HepG2 (cell line): ENCODE measurements at regions not wholly inside any gene's neighbourhood (a gene's known extent, or its start where the extent isn't known, plus 50 kb on each side); places are given as distances from the start of the nearest gene placed in this dataset.

ENCODE experiments used
- ATAC-seq: fragments of 200-7000 bp; cut with Tn5 transposase; 3 replicates; pipeline ENCODE4 v1.9.1; 2020; ENCODE audit warnings: mild to moderate bottlenecking, moderate library complexity
- BruUV-seq: library from RNA; stranded (reverse); fragments of 400-500 nt; replicated peaks from 2 replicates; lab custom pipeline; 2021; lab: Mats Ljungman, UMichigan
- CTCF ChIA-PET: fragments of 300-600 bp; formaldehyde crosslinking; extraction: SDS; loops from one replicate; lab custom pipeline; 2021; ENCODE audit warnings: low total read pairs, inconsistent platforms, low intra/inter-chr PET ratio; lab: Yijun Ruan, JAX
- POLR2A ChIA-PET: fragments of 350-600 bp; sonication (Branson Sonifier 250); formaldehyde crosslinking; loops from one replicate; lab custom pipeline; 2020; ENCODE audit warnings: antibody characterized with exemption, inconsistent platforms; lab: Yijun Ruan, JAX
- DNase-seq: peaks from one replicate; pipeline ENCODE4 v3.0.0-alpha.2; 2015; ENCODE audit warnings: low spot score
- FAIRE-seq: peaks from 3 replicates; lab custom pipeline; 2011; peaks lifted over from hg19 to GRCh38; lab: Jason Lieb, UNC
- H2AFZ ChIP-seq: one replicate; pipeline ENCODE4 v1.6.1; 2011; ENCODE audit warnings: low read length, inconsistent platforms
- H3K27ac ChIP-seq: fragments of 300-600 bp; 3 replicates; pipeline ENCODE4 v1.8.0; 2011; ENCODE audit warnings: mixed run types, mild to moderate bottlenecking, mixed read lengths, low read length, inconsistent platforms; ENCODE audit not compliant: insufficient read depth; ENCODE audit errors: extremely low read length
- H3K27me3 ChIP-seq, 2 experiments: fragments of 200-600 bp in 1 of 2; 2 replicates in 1 of 2; 3 replicates in 1 of 2; pipeline versions ENCODE4 v1.6.0 to v1.8.0; 2011; ENCODE audit warnings: low read length in 2 of 2, mild to moderate bottlenecking in 2 of 2, moderate library complexity in 2 of 2, inconsistent platforms in 1 of 2; ENCODE audit not compliant: insufficient read depth in 2 of 2, control insufficient read depth in 1 of 2
- H3K36me3 ChIP-seq, 2 experiments: fragments of 200-600 bp in 1 of 2; replicated peaks in 1 of 2; 2 replicates in 1 of 2; 3 replicates in 1 of 2; pipeline versions ENCODE4 v1.5.1 to v1.8.0; 2011; ENCODE audit warnings: low read length in 2 of 2, inconsistent platforms in 1 of 2; ENCODE audit not compliant: insufficient read depth in 2 of 2, control insufficient read depth in 1 of 2
- H3K4me1 ChIP-seq: 2 replicates; pipeline ENCODE4 v1.5.1; 2012; ENCODE audit warnings: low read length, inconsistent platforms; ENCODE audit not compliant: insufficient read depth
- H3K4me2 ChIP-seq: 2 replicates; pipeline ENCODE4 v1.6.0; 2011; ENCODE audit warnings: low read depth, low read length, inconsistent platforms
- H3K4me3 ChIP-seq, 3 experiments: fragments of 200-600 bp in 1 of 3; sonication (generic), shearing (Covaris generic) in 1 of 3; replicated peaks in 1 of 3; 2 replicates each; pipeline ENCODE4 v1.5.1; 2011 to 2016; ENCODE audit warnings: low read length in 3 of 3, inconsistent platforms in 2 of 3, low read depth in 2 of 3, mild to moderate bottlenecking in 2 of 3, control low read depth in 1 of 3, mixed read lengths in 1 of 3; ENCODE audit not compliant: insufficient read depth in 1 of 3
- H3K79me2 ChIP-seq: one replicate; pipeline ENCODE4 v1.6.1; 2011; ENCODE audit warnings: low read length, inconsistent platforms; ENCODE audit not compliant: insufficient read depth
- H3K9ac ChIP-seq: 2 replicates; pipeline ENCODE4 v1.6.0; 2011; ENCODE audit warnings: mild to moderate bottlenecking, low read depth, low read length, inconsistent platforms; ENCODE audit not compliant: insufficient read depth
- H3K9me3 ChIP-seq: 2 replicates; pipeline ENCODE4 v1.5.1; 2012; ENCODE audit warnings: mild to moderate bottlenecking, low read length
- H4K20me1 ChIP-seq: 2 replicates; pipeline ENCODE4 v1.6.0; 2011; ENCODE audit warnings: inconsistent platforms, mild to moderate bottlenecking, low read length, moderate library complexity; ENCODE audit not compliant: insufficient read depth
- CENPBD1 ChIP-seq: sonication (generic); formaldehyde crosslinking; IDR thresholded peaks from 2 replicates; pipeline ENCODE4 v1.8.0; 2022; ENCODE audit warnings: missing genetic modification reagents, low read depth, mild to moderate bottlenecking, borderline replicate concordance
- EEA1 ChIP-seq: sonication (generic); formaldehyde crosslinking; IDR thresholded peaks from 2 replicates; pipeline ENCODE4 v1.5.1; 2020; ENCODE audit warnings: mild to moderate bottlenecking, missing genetic modification reagents, borderline replicate concordance
- KLF15 ChIP-seq: sonication (generic); formaldehyde crosslinking; IDR thresholded peaks from 2 replicates; pipeline ENCODE4 v1.8.1; 2023; ENCODE audit warnings: borderline replicate concordance, mild to moderate bottlenecking, inconsistent platforms, missing genetic modification reagents, mixed read lengths
- MYNN ChIP-seq: sonication (generic); formaldehyde crosslinking; IDR thresholded peaks from 2 replicates; pipeline ENCODE4 v1.4.0; 2020; ENCODE audit warnings: mild to moderate bottlenecking, low read depth, missing genetic modification reagents
- MYPOP ChIP-seq: sonication (generic); formaldehyde crosslinking; IDR thresholded peaks from 2 replicates; pipeline ENCODE4 v1.8.1; 2023; ENCODE audit warnings: mild to moderate bottlenecking, moderate library complexity, missing genetic modification reagents
- NR2F6 ChIP-seq, 2 experiments: IDR thresholded peaks; 2 replicates each; pipeline ENCODE4 v1.6.1; 2016; ENCODE audit warnings: antibody characterized with exemption in 1 of 2, mild to moderate bottlenecking in 1 of 2
- PITX1 ChIP-seq: sonication (generic); formaldehyde crosslinking; IDR thresholded peaks from 2 replicates; pipeline ENCODE4 v1.5.1; 2020; ENCODE audit warnings: mild to moderate bottlenecking, missing genetic modification reagents
- POGK ChIP-seq: sonication (generic); formaldehyde crosslinking; conservative IDR thresholded peaks from 2 replicates; pipeline ENCODE4 v1.8.0; 2022; ENCODE audit warnings: mild to moderate bottlenecking, moderate library complexity, missing genetic modification reagents
- PRDM4 ChIP-seq: sonication (generic); formaldehyde crosslinking; IDR thresholded peaks from 2 replicates; pipeline ENCODE4 v1.9.0; 2021; ENCODE audit warnings: missing genetic modification reagents, borderline replicate concordance
- SMYD3 ChIP-seq: sonication (generic); formaldehyde crosslinking; IDR thresholded peaks from 2 replicates; pipeline ENCODE4 v1.8.1; 2023; ENCODE audit warnings: mild to moderate bottlenecking, missing genetic modification reagents
- WGBS: methylation state at CpG from one replicate; pipeline ENCODE4 v1.1.6; 2017; ENCODE audit warnings: low lambda C conversion rate; 5-methylcytosine and 5-hydroxymethylcytosine counted together
- in situ Hi-C: cut with HindIII; loops from 2 replicates; pipeline ENCODE4 v1.10.0; 2017; ENCODE audit warnings: low pct_unique_long_range_greater_than_20kb; ENCODE audit not compliant: extremely low pct_ligation_motif_present
- intact Hi-C: fragments of 100-400 bp; cut with micrococcal nuclease; formaldehyde crosslinking; loops from one replicate; pipeline ENCODE4 v1.10.0; 2022; ENCODE audit not compliant: unreplicated experiment

- TF ChIP-seq PRDM4 (CRISPR knock-in tag), result no peak
- TF ChIP-seq KLF15 (CRISPR knock-in tag), result no peak
- TF ChIP-seq CENPBD1 (CRISPR knock-in tag), result no peak
- no peak for TF ChIP-seq MYPOP (CRISPR knock-in tag)
- no peak for TF ChIP-seq SMYD3 (CRISPR knock-in tag)
- TF ChIP-seq, all 625 proteins: peak for 0
Observed at GRCh38 chr3:56940976-56941375, 119.5 kb upstream of the SPATA12 start (continued).

DNA sequence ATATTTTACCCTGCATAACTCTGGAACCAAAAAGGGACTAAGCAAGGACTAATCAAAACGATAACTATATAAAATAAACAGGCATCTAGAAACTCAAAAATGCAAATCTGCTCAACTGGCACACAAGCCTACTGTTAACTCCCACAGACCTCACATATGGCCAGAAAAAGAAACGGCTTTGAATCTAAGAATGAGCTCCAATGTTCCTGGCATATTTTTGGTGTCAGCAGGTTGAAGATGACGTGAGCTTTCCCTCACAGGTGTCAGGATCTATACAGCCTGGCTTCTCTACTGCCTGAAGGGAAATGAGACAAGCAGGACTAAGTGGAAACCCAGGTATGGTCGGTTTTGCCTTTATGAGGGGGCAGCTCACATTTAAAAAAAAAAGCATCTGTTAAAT is 120.1 kb upstream of the SPATA12 start:
- CTCF ChIA-PET, result no interaction called here
- ATAC-seq, result no peak

More for the DNA sequence above, 120.1 kb upstream of the SPATA12 start:
- Histone ChIP-seq H3K4me1 (no peaks in the 10 kb centered on the region), H3K9ac (no peak overlapping the region), H3K4me2 (no peak overlapping the region), H3K9me3 (no peaks in the 10 kb centered on the region), H2AFZ (no peak overlapping the region), H3K27ac (no peak overlapping the region), H3K27me3 (no peaks in the 10 kb centered on the region), H3K36me3 (no peaks in the 10 kb centered on the region), H3K79me2 (no peaks in the 10 kb centered on the region), H4K20me1 (no peaks in the 10 kb centered on the region), H3K4me3 (no peak overlapping the region)
- DNase-seq (no peak), FAIRE-seq (no peak)
- no TSS peak for BruUV-seq
- in situ Hi-C loops, result no loop called here
- POLR2A ChIA-PET, result no interaction called here
- WGBS, result 94% methylated on average over 4 of the region's 4 CpGs
- TF ChIP-seq NR2F6 (IDR thresholded peaks at IDR 0.05), result no peak
- TF ChIP-seq NR2F6 (CRISPR knock-in tag; IDR thresholded peaks at IDR 0.05), result no peak
- no peak for TF ChIP-seq PITX1
- no peak for TF ChIP-seq EEA1 (CRISPR knock-in tag)
- TF ChIP-seq MYNN (CRISPR knock-in tag), result no peak
- TF ChIP-seq POGK (CRISPR knock-in tag), result no peak
- intact Hi-C loops, result no loop called here
